ENCODE measurements at regions not wholly inside any gene's neighbourhood (a gene's known extent, or its start where the extent isn't known, plus 50 kb on each side); places are given as distances from the start of the nearest gene placed in this dataset.

GRCh38 chr3:55413236-55413635 is 73.9 kb downstream of the WNT5A start:
- Mint-ChIP-seq H3K27me3 (no peaks in the 10 kb centered on the region), H3K36me3 (no peaks in the 10 kb centered on the region), H3K27ac (peak overlapping the region; percentile 5), H3K4me3 (no peak overlapping the region), H3K9me3 (no peaks in the 10 kb centered on the region), H3K4me1 (ENCODE audit: unreplicated experiment) (peaks cover 10% of the 10 kb centered on the region)
- DNase-seq (ENCODE audit: extremely low spot score, unreplicated experiment) = no peak
- no peak for TF ChIP-seq CTCF (conservative IDR thresholded peaks at IDR 0.05)

- no peak overlapping the region for H3K4me3 Mint-ChIP-seq
- no peaks in the 10 kb centered on the region for H3K36me3 Mint-ChIP-seq
- no peaks in the 10 kb centered on the region for H3K9me3 Mint-ChIP-seq
- no peak for TF ChIP-seq CTCF (conservative IDR thresholded peaks at IDR 0.05)
- DNase-seq (ENCODE audit: extremely low spot score, unreplicated experiment) = no peak
- H3K4me1 Mint-ChIP-seq (ENCODE audit: unreplicated experiment) = peaks cover 10% of the 10 kb centered on the region
- H3K27me3 Mint-ChIP-seq = no peaks in the 10 kb centered on the region
- H3K27ac Mint-ChIP-seq = no peak overlapping the region
These were observed 74.6 kb downstream of the WNT5A start for GRCh38 chr3:55412545-55412944.

GRCh38 chr3:55409806-55410205 is 77.3 kb downstream of the WNT5A start:
- Mint-ChIP-seq H3K27me3 (no peaks in the 10 kb centered on the region), H3K4me3 (no peak overlapping the region), H3K4me1 (ENCODE audit: unreplicated experiment) (peaks cover 4% of the 10 kb centered on the region), H3K9me3 (no peaks in the 10 kb centered on the region), H3K27ac (no peak overlapping the region), H3K36me3 (no peaks in the 10 kb centered on the region)
- no peak for TF ChIP-seq CTCF (conservative IDR thresholded peaks at IDR 0.05)
- DNase-seq (ENCODE audit: extremely low spot score, unreplicated experiment) = no peak

- H3K9me3 Mint-ChIP-seq = no peaks in the 10 kb centered on the region
- H3K27ac Mint-ChIP-seq = no peak overlapping the region
- no peak for TF ChIP-seq CTCF (conservative IDR thresholded peaks at IDR 0.05)
- no peaks in the 10 kb centered on the region for H3K27me3 Mint-ChIP-seq
- H3K4me1 Mint-ChIP-seq (ENCODE audit: unreplicated experiment) = peaks cover 4% of the 10 kb centered on the region
- H3K4me3 Mint-ChIP-seq = no peak overlapping the region
- DNase-seq (ENCODE audit: extremely low spot score, unreplicated experiment) = no peak
- H3K36me3 Mint-ChIP-seq = no peaks in the 10 kb centered on the region
These were observed 78.8 kb downstream of the WNT5A start for GRCh38 chr3:55408193-55408826.

DNA sequence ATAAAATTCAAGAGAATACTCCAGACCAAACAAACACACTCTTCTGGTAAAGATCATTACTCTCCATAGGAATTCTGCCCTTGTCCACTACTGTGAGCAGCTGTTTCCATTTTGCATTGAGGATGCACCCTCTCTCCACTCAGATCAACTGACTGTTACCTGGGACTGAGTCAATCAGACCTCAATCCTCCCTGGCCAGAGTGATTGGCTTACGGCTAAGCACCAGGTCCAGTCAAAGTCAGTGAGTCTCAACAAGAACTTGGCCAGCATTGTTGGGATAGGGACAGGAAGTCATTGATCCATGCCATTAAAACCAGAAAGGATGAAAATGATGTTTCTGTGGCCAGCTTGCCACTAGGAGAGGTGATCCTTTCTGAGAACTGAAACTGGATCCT is 79.7 kb downstream of the WNT5A start:
- Mint-ChIP-seq H3K36me3 (no peaks in the 10 kb centered on the region), H3K27me3 (no peaks in the 10 kb centered on the region), H3K27ac (no peak overlapping the region)

More for the DNA sequence above, 79.7 kb downstream of the WNT5A start:
- TF ChIP-seq CTCF (conservative IDR thresholded peaks at IDR 0.05) = no peak
- Mint-ChIP-seq H3K9me3 (no peaks in the 10 kb centered on the region), H3K4me1 (ENCODE audit: unreplicated experiment) (peaks cover 9% of the 10 kb centered on the region), H3K4me3 (no peak overlapping the region)
- DNase-seq (ENCODE audit: extremely low spot score, unreplicated experiment) = no peak
